ENCODE measurements at regions not wholly inside any gene's neighbourhood (a gene's known extent, or its start where the extent isn't known, plus 50 kb on each side); places are given as distances from the start of the nearest gene placed in this dataset.
"Not testable (repeated sequence)": the region's sequence is repeated elsewhere in the genome, so short reads cannot be mapped to it uniquely, and the experiment has no call there.

DNA sequence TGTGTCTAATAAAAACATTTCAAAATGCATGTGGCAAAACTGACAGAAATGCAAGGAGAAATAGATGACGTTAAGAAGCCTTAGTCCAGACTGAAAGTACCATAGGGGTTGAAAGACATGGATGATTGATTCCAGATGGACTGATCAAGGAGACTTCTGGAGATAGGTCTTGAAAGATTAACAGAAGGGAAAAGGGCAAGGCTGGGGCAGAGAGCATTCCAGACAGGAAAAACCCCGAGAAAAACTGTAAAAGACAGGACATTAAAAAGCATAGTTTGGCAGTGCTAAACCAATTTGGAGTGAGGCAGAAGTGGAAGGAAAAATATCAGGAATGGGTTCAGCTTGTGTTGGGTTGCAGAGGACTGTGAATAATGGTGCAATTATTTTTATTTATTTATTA lies 375.2 kb upstream of the SGO1 start:
- Mint-ChIP-seq H3K36me3 (no peaks in the 10 kb centered on the region), H3K4me1 (no peaks in the 10 kb centered on the region), H3K9me3 (peaks cover 0 to 3% (median 2%) of the 10 kb centered on the region in 7 donors), H3K27ac (peak overlapping the region in 2 of 6 donors; percentile 3 to 19), H3K27me3 (no peaks in the 10 kb centered on the region), H3K4me3 (no peak overlapping the region)
- DNase-seq: no peak
- no peak for ATAC-seq (ENCODE audit: low read depth in 2 of 2)

DNA sequence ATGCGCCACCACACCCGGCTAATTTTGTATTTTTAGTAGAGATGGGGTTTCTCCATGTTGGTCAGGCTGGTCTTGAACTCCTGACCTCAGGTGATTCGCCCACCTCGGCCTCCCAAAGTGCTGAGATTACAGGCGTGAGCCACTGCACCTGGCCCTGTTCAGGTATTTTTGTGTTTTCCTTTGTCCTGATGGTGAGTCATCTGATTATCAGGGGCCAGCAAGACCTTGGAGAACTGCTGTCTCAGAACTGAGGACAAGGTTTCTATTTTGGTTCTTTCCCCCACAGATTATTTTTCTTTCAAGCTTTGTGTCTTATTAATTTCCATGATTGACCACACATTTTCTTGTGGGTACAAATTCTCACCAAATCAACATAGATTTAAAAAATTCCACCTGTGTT lies 374.4 kb upstream of the SGO1 start:
- not testable (repeated sequence) for DNase-seq; ATAC-seq (ENCODE audit: low read depth in 2 of 2); H3K9me3 Mint-ChIP-seq; H3K27me3 Mint-ChIP-seq; H3K27ac Mint-ChIP-seq; H3K36me3 Mint-ChIP-seq; H3K4me3 Mint-ChIP-seq; H3K4me1 Mint-ChIP-seq

DNA sequence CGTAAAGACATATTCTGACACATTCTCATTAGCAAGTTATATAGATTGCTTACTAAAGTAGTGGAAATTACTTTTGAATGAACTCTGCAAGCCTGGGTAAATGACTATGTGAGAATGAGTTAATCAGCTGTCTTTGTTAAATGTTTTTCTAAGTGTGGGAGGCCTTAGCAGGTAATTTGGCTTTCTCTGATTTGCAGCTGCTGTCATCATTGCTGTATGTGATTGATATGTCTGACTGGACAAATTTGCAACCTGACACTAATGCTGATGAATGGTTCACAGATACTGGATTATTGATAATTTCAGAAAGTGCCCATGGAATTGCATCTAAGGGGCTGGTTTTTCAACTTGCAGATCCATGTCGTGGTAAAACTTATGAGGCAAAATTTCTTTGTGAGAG lies 372.2 kb upstream of the SGO1 start:
- no peaks in the 10 kb centered on the region for H3K36me3 Mint-ChIP-seq

DNA sequence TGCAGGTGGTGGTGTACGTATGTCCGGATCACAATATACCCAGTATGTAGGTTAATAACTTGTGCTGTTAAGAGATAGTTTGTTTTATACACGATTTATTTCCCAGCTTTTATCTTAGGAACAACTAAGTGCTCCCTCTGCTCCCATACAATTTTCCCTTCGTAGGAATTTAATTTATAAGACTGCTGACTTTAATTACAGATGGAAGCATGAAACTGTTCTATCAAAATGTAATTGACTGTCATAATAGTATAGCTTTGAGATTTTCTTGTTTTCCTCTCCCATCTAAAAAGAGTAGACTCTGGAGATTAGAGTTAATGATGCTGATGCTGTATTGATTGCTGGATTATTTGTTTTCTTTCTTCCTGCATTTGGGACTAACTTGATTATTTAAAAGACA lies 370.7 kb upstream of the SGO1 start:
- Mint-ChIP-seq H3K4me1 (no peaks in the 10 kb centered on the region), H3K4me3 (no peak overlapping the region), H3K27ac (no peak overlapping the region), H3K36me3 (no peaks in the 10 kb centered on the region), H3K27me3 (no peaks in the 10 kb centered on the region), H3K9me3 (peaks cover 0 to 5% (median 0%) of the 10 kb centered on the region in 7 donors)
- ATAC-seq (ENCODE audit: low read depth in 2 of 2) (no peak), DNase-seq (no peak)

More for the DNA sequence above, 372.2 kb upstream of the SGO1 start:
- no peaks in the 10 kb centered on the region for H3K4me1 Mint-ChIP-seq
- H3K27ac Mint-ChIP-seq: no peak overlapping the region
- H3K9me3 Mint-ChIP-seq: peaks cover 0 to 4% (median 2%) of the 10 kb centered on the region in 7 donors
- no peak for ATAC-seq (ENCODE audit: low read depth in 2 of 2)
- no peaks in the 10 kb centered on the region for H3K27me3 Mint-ChIP-seq
- no peak for DNase-seq
- no peak overlapping the region for H3K4me3 Mint-ChIP-seq

DNA sequence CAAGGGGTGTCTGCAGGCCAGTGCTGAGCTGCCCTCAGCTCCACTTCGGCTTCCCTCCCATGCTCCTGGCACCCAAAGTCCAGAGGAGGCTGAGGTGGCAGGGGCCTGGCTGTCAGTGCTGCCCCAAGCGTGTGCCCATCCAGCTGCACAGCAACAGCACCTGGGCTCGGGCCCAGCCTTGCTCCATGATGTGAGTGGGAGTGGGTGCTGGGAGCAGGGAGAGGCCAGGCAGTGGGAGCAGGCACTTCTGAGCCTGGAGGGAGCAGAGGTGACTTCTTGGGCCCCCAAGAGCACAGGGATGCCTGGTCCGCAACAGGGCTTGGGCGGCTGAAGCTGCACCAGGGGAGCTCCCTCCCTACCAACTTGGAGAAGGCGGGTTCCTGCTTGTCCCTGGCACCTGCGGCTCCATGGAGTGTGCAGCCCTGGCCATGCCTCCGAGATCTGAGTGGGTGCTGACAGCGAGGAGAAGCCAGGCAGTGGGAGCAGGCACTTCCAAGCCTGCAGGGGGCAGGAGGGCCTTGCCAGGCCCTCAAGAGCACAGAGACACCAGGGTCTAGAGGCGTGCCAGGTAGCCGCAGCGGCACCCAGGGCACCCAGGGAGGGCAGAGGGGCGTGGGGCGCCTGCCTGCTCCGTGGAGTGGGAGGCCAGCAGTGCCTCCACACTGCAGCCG lies 366.7 kb upstream of the SGO1 start:
- ATAC-seq (ENCODE audit: low read depth in 2 of 2) (no peak), DNase-seq (no peak)
- no peaks in the 10 kb centered on the region for H3K4me1 Mint-ChIP-seq
- H3K27ac Mint-ChIP-seq: no peak overlapping the region
- no peak overlapping the region for H3K4me3 Mint-ChIP-seq
- peaks cover 0 to 8% (median 4%) of the 10 kb centered on the region in 7 donors for H3K9me3 Mint-ChIP-seq
- no peaks in the 10 kb centered on the region for H3K36me3 Mint-ChIP-seq
- H3K27me3 Mint-ChIP-seq: no peaks in the 10 kb centered on the region

DNA sequence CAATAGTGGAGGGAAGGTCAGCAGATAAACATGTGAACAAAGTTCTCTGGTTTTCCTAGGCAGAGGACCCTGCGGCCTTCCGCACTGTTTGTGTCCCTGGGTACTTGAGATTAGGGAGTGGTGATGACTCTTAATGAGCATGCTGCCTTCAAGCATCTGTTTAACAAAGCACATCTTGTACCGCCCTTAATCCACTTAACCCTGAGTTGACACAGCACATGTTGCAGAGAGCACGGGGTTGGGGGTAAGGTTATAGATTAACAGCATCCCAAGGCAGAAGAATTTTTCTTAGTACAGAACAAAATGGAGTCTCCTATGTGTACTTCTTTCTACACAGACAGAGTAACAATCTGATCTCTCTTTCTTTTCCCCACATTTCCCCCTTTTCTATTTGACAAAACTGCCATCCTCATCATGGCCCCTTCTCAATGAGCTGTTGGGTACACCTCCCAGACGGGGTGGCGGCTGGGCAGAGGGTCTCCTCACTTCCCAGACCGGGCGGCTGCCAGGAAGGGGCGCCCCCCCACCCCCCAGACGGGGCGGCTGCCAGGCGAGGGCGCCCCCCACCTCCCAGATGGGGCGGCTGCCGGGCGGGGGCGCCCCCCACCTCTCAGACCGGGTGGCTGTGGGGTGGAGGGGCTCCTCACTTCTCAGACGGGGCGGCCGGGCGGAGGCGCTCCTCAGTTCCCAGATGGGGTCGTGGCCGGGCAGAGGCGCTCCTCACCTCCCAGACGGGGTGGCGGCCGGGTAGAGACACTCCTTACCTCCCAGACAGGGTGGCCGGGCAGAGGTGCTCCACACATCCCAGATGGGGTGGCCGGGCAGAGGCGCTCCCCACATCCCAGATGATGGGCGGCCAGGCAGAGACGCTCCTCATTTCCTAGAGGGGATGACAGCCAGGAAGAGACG lies 361.6 kb upstream of the SGO1 start:
- not testable (repeated sequence) for DNase-seq; H3K4me1 Mint-ChIP-seq; H3K4me3 Mint-ChIP-seq; H3K27ac Mint-ChIP-seq; H3K36me3 Mint-ChIP-seq; ATAC-seq (ENCODE audit: low read depth in 2 of 2); H3K27me3 Mint-ChIP-seq
- H3K9me3 Mint-ChIP-seq: peaks cover 0 to 18% (median 6%) of the 10 kb centered on the region in 7 donors

DNA sequence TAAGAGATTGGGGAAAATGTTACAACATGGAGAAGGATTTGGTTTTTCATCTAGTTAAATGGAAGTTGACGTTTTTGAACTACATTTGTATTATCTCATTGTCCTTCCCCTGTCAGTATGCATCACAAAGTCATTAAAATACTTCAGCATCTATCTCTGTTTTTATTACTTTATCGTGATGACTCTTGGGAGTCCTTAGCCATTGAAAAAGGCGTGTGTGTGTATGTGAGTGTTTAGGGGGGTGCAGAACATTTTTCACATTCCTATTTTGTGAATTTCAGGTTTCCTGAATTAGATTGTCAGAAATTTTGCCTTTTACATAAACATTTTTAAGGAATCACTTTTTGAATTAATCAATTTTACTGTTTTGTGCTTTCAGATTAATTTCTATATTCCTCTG lies 360.6 kb upstream of the SGO1 start:
- Mint-ChIP-seq H3K27me3 (no peaks in the 10 kb centered on the region), H3K4me3 (no peak overlapping the region), H3K4me1 (no peaks in the 10 kb centered on the region), H3K27ac (no peak overlapping the region), H3K36me3 (no peaks in the 10 kb centered on the region), H3K9me3 (peaks cover 0 to 16% (median 6%) of the 10 kb centered on the region in 7 donors)
- ATAC-seq (ENCODE audit: low read depth in 2 of 2): no peak
- no peak for DNase-seq

DNA sequence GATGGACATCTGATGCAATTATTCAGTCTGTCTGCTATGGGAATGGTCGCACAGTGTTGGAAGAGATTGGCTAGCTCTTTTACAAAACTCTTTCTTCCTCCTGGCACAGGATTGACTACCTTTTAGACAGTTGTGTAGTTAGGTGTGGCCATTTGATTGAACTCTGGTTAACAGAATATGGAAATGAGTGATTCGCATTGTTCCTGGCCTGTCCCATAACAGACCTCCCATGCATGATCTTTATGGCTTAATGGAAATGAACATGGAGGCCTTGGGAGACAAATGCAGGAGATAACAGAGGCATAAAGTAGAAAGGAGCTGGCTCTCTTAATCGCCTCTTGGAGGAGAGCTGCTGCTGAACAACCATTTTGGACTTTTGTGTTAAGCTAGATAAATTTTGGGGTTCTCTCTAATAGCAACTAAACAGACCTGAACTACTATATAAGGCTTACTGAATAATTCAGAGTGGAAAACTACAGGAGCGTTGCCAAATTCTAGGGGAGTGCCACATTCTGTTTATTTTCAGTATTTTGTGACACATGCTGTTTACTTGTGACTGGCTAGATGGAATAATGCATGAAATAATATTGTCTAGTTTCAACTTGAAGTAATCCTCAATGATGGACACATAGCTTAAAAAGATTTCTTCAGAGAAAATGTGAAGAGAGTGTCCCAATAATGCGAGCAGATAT lies 357.7 kb upstream of the SGO1 start:
- peaks cover 0 to 7% (median 0%) of the 10 kb centered on the region in 3 donors for H3K27me3 Mint-ChIP-seq

DNA sequence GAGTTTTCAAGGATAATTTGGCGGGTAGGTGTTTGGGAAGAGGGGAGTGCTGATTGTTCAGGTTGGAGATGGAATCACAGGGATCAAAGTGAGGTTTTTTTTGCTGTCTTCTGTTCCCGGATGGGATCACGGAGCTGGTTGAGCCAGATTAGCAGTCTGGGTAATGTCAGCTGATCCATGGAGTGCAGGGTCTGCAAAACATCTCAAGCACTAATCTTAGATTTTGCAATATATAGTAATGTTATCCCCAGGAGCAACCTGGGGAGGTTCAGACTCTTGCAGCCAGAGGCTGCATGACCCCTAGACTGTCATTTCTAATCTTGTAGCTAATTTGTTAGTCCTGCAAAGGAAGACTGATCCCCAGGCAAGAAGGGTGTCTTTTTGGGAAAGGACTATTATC lies 354.1 kb upstream of the SGO1 start:
- H3K4me1 Mint-ChIP-seq: no peaks in the 10 kb centered on the region
- no peaks in the 10 kb centered on the region for H3K36me3 Mint-ChIP-seq
- H3K27ac Mint-ChIP-seq: no peak overlapping the region
- DNase-seq: no peak
- H3K27me3 Mint-ChIP-seq: peaks cover 0 to 7% (median 0%) of the 10 kb centered on the region in 3 donors
- ATAC-seq (ENCODE audit: low read depth in 2 of 2): no peak
- H3K9me3 Mint-ChIP-seq: no peaks in the 10 kb centered on the region
- no peak overlapping the region for H3K4me3 Mint-ChIP-seq

More for the DNA sequence above, 357.7 kb upstream of the SGO1 start:
- DNase-seq: no peak
- Mint-ChIP-seq H3K27ac (no peak overlapping the region), H3K4me1 (no peaks in the 10 kb centered on the region), H3K4me3 (no peak overlapping the region), H3K36me3 (no peaks in the 10 kb centered on the region), H3K9me3 (peaks cover 0 to 14% (median 4%) of the 10 kb centered on the region in 7 donors)
- no peak for ATAC-seq (ENCODE audit: low read depth in 2 of 2)

DNA sequence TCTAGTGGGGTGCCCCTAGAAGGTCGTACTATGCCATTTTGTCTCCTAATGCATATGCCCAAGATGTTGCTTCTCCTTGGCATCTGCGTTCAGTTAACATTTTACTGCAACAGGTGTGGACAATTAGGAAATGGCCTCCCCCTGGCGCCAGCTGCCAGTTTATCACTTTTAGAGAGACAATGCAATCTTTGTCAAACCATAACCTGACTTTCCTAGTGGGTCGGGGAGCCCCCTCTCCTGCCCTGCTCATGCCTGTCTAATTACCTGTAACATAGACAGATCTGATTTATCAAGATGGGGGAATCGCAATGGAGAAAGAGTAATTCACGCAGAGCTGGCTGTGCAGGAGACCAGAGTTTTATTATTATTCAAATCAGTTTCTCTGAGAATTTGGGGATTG lies 353.7 kb upstream of the SGO1 start:
- no peak overlapping the region for H3K4me3 Mint-ChIP-seq
- peak overlapping the region in 1 of 6 donors; percentile 18 for H3K27ac Mint-ChIP-seq
- no peaks in the 10 kb centered on the region for H3K9me3 Mint-ChIP-seq

DNA sequence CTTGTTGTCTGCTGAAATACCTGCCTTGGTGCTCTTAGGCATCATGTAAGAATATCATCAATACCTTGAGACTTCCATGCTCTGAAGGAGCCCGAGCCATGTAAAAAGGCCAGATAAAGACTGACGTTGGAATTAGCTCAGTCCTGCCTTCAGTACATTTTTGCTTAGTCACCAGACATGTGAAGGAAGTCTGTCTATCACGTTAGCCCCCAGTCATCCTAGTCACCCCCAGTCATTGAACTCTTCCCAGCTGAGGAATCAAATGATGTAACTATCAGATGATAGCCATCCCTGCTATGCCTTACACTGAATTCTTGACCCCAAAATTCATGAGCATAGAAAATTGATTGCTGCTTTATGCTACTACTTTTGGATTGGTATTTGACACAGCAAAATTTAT lies 351.2 kb upstream of the SGO1 start:
- no peak overlapping the region for H3K4me3 Mint-ChIP-seq
- no peak overlapping the region for H3K27ac Mint-ChIP-seq
- H3K4me1 Mint-ChIP-seq: no peaks in the 10 kb centered on the region

More for the DNA sequence above, 353.7 kb upstream of the SGO1 start:
- no peak for DNase-seq
- Mint-ChIP-seq H3K27me3 (peaks cover 0 to 7% (median 0%) of the 10 kb centered on the region in 3 donors), H3K4me1 (no peaks in the 10 kb centered on the region), H3K36me3 (no peaks in the 10 kb centered on the region)
- ATAC-seq (ENCODE audit: low read depth in 2 of 2): no peak

DNA sequence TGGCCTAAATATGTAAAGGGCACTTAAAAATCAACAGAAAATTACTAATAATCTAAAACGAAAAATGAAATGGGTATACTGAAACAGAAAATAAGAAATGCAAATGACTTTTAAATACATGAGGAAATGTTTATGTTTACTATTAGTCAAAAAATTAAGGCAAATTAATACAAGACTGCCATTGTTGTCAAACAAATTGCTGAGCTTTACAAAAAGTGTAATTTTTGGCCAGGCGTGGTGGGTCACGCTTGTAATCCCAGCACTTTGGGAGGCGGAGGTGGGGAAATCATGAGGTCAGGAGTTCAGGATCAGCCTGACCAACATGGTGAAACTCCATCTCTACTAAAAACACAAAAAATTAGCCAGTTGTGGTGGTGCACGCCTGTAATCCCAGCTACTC lies 343.9 kb upstream of the SGO1 start:
- H3K27ac Mint-ChIP-seq: peak overlapping the region in 1 of 6 donors; percentile 12
- ATAC-seq (ENCODE audit: low read depth in 2 of 2): no peak
- no peaks in the 10 kb centered on the region for H3K4me1 Mint-ChIP-seq
- no peak overlapping the region for H3K4me3 Mint-ChIP-seq
- H3K9me3 Mint-ChIP-seq: no peaks in the 10 kb centered on the region
- H3K27me3 Mint-ChIP-seq: no peaks in the 10 kb centered on the region
- no peak for DNase-seq
- H3K36me3 Mint-ChIP-seq: no peaks in the 10 kb centered on the region

More for the DNA sequence above, 351.2 kb upstream of the SGO1 start:
- H3K9me3 Mint-ChIP-seq: no peaks in the 10 kb centered on the region
- peaks cover 0 to 7% (median 0%) of the 10 kb centered on the region in 3 donors for H3K27me3 Mint-ChIP-seq
- ATAC-seq (ENCODE audit: low read depth in 2 of 2) (no peak), DNase-seq (no peak)
- H3K36me3 Mint-ChIP-seq: no peaks in the 10 kb centered on the region

DNA sequence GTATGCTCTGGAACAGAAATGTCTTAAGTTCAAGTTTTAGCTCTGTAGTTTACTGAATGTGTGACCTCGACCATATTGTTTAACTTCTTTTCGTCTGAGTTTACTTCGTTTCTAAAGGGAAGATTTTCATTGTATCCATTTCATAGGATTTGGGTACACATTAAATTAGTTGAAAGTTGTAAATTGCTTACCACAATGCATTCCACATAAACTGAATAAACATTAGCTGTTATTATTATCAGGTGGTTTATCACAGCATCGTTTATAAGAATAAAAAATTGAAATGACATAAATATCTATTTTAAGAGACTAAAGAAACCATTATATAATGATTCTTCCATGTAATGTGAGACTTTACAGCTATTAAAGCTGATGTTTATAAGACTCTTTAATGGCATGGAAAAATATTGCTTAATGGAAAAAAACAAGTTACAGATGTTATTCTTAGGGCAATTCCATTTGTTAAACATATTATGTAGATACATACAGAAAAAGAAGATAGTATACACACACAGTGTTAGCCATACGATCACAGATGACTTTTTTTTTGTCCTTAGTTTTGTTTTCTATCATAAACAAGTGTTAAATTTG lies 342.3 kb upstream of the SGO1 start:
- Mint-ChIP-seq H3K4me3 (no peak overlapping the region), H3K9me3 (no peaks in the 10 kb centered on the region), H3K27me3 (no peaks in the 10 kb centered on the region)

More for the DNA sequence above, 342.3 kb upstream of the SGO1 start:
- Mint-ChIP-seq H3K27ac (no peak overlapping the region), H3K36me3 (no peaks in the 10 kb centered on the region), H3K4me1 (no peaks in the 10 kb centered on the region)
- ATAC-seq (ENCODE audit: low read depth in 2 of 2) (no peak), DNase-seq (no peak)
